ENCODE measurements at regions not wholly inside any gene's neighbourhood (a gene's known extent, or its start where the extent isn't known, plus 50 kb on each side); places are given as distances from the start of the nearest gene placed in this dataset.

DNA sequence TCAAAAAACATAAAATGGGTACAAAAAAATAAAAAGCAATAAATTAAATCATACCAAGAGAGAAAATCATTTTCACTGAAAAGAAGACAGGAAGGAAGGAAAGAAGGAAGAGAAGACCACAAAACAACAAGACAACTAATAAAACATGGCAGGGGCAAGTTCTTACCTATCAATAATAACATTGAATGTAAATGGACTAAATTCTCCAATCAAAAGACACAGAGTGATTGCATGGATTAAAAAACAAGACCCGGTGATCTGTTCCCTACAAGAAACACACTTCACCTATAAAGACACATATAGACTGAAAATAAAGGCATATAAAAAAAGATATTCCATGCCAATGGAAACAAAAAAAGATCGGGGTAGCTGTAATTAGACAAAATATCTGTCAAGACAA is 82.6 kb upstream of the CERS6 start:
- 96% methylated on average over 2 of the region's 2 CpGs for WGBS
- DNase-seq (ENCODE audit: extremely low spot score) = no peak
- no peaks in the 10 kb centered on the region for H3K4me1 ChIP-seq (ENCODE audit: insufficient read depth)

DNA sequence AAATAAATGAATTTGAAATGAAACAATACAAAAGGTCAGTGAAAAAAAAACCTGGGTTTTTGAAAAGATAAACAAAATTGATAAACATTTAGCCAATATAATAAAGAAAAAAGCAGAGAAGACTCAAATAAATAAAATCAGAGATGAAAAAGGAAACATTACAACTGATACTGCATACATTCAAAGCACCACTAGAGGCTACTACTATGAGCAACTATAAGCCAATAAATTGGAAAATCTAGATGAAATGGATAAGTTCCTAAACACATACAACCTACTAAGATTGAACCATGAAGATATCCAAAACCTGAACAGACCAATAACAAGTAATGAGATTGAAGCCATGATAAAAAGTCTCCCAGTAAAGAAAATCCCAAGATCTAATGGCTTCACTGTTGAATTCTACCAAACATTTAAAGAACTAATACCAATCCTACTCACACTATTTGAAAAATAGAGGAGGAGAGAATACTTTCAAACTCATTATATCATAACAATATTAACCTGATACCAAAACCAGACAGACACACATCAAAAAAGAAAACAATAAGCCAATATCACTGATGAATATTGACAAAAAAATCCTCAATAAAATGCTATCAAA is 80.8 kb upstream of the CERS6 start:
- Histone ChIP-seq H3K27ac (ENCODE audit: low read depth) (no peak overlapping the region), H3K36me3 (ENCODE audit: insufficient read depth) (no peaks in the 10 kb centered on the region), H3K4me3 (ENCODE audit: low read depth, low read length) (no peak overlapping the region), H3K4me1 (ENCODE audit: insufficient read depth) (no peaks in the 10 kb centered on the region)
- DNase-seq (ENCODE audit: extremely low spot score) = no peak

More for the DNA sequence above, 82.6 kb upstream of the CERS6 start:
- H3K36me3 ChIP-seq (ENCODE audit: insufficient read depth) = no peaks in the 10 kb centered on the region
- H3K27ac ChIP-seq (ENCODE audit: low read depth) = no peak overlapping the region
- H3K4me3 ChIP-seq (ENCODE audit: low read depth, low read length) = no peak overlapping the region

DNA sequence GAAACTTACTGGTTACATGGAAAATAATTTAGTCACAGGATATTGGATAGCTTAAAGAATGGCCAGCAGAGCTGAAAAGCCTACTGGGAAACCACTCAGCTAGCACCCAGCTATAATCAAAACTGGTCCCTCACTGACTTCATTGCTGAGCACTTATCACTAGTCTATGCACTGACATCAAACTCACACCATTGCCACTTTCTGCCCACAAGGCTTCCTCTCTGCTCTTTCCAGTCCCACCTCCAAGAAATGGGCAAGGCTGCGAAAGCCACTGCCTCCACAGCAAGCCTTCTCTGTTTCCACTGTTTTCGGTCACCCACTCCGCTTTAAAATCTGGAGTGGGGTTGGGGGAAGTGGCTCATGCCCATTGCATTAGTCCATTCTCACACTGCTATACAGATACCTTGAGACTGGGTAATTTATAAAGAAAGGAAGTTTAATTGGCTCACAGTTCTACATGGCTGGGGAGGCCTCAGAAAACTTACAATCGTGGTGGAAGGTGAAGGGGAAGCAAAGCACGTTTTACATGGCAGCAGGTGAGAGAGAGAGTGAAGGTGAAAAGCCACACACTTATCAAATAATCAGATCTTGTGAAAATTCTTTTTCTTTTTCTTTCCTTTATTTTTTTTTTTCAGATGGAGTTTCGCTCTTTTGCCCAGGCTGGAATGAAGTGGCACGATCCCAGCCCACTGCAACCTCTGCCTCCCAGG is 77.0 kb upstream of the CERS6 start:
- 93% methylated on average over 7 of the region's 7 CpGs for WGBS

DNA sequence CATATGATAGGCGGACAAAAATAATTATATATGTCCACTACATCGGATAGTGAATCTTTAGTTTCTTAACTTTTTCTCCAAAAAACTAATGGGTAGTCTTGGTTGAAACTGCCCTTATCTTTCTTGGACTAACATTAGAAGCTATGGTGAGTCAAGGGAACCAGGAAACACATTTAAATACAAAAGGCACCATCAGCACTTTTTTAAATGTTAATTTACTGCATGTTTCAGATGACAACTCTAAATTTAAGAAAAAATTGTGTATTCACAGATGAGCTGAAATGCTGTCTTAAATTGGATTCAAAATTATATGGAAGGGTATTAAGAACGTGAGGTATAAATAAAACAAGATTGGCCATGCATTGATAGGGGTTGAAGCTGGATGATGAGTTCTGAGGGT is 75.6 kb upstream of the CERS6 start:
- Histone ChIP-seq H3K4me1 (ENCODE audit: insufficient read depth) (no peaks in the 10 kb centered on the region), H3K27ac (ENCODE audit: low read depth) (no peak overlapping the region), H3K4me3 (ENCODE audit: low read depth, low read length) (no peak overlapping the region), H3K36me3 (ENCODE audit: insufficient read depth) (no peaks in the 10 kb centered on the region)
- no peak for DNase-seq (ENCODE audit: extremely low spot score)
- WGBS = 96% methylated on average over 3 of the region's 3 CpGs

More for the DNA sequence above, 77.0 kb upstream of the CERS6 start:
- H3K36me3 ChIP-seq (ENCODE audit: insufficient read depth) = no peaks in the 10 kb centered on the region
- no peak for DNase-seq (ENCODE audit: extremely low spot score)
- H3K27ac ChIP-seq (ENCODE audit: low read depth) = no peak overlapping the region
- H3K4me1 ChIP-seq (ENCODE audit: insufficient read depth) = no peaks in the 10 kb centered on the region
- H3K4me3 ChIP-seq (ENCODE audit: low read depth, low read length) = no peak overlapping the region

DNA sequence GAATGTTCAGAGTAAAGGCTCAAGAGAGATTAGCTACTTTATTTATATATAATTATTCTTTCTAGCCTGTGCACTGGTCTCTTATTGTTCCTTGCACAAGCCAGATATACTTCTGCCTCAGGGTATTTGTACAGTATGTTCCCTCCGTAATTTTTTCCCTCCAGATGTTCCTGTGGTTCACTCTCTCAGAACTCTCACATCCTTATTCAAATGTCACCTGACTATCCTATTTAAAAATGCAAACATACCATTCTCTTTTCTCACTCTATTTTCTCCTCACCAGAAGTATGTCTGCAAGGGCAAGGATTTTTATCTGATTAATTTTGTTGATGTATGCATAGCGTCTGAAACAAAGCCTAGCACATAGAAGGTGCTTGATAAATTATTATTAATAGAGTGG is 64.0 kb upstream of the CERS6 start:
- H3K27ac ChIP-seq (ENCODE audit: low read depth) = no peak overlapping the region
- 57% methylated on average over 2 of the region's 2 CpGs for WGBS
- H3K4me1 ChIP-seq (ENCODE audit: insufficient read depth) = no peaks in the 10 kb centered on the region
- H3K36me3 ChIP-seq (ENCODE audit: insufficient read depth) = no peaks in the 10 kb centered on the region
- H3K4me3 ChIP-seq (ENCODE audit: low read depth, low read length) = no peak overlapping the region
- no peak for DNase-seq (ENCODE audit: extremely low spot score)

DNA sequence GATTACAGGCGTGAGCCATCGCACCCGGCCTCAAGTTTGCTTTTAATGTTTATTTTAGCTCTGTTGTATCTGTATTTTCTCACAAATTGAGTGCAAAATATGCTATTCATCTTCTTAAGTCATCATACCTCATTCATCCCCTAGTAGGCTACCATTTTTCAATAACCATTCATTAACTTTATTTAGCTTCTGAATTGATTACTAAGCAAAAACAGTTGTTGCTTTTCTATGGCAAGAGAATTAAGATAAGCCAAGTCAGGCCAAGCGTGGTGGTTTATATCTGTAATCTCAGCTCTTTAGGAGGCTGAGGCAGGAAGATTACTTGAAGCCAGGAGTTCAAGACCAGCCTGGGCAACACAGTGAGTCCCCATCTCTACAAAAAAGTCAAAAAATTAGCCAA is 63.3 kb upstream of the CERS6 start:
- no peak overlapping the region for H3K27ac ChIP-seq (ENCODE audit: low read depth)
- no peaks in the 10 kb centered on the region for H3K4me1 ChIP-seq (ENCODE audit: insufficient read depth)
- no peaks in the 10 kb centered on the region for H3K36me3 ChIP-seq (ENCODE audit: insufficient read depth)
- 90% methylated on average over 4 of the region's 4 CpGs for WGBS
- DNase-seq (ENCODE audit: extremely low spot score) = no peak
- no peak overlapping the region for H3K4me3 ChIP-seq (ENCODE audit: low read depth, low read length)

DNA sequence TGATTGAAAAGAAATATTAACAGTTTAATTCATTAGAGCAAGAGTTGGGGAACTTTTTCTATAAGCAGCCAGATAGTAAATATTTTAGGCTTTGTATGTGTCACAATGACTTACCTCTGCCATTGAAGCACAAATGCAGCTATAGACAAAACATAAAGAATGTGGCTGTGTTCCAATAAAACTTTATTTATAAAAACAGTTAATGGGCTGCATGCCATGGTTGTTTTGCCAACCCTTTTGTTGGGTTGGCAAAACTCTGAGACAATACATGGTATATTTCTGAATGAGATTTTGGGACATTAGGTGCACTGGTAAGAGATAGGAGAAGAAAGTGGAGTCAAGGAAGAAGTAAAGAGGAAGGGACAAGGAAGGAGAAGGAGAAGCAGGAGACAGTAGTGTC is 61.8 kb upstream of the CERS6 start:
- H3K4me3 ChIP-seq (ENCODE audit: low read depth, low read length) = no peak overlapping the region
- DNase-seq (ENCODE audit: extremely low spot score) = no peak
- H3K4me1 ChIP-seq (ENCODE audit: insufficient read depth) = no peaks in the 10 kb centered on the region

DNA sequence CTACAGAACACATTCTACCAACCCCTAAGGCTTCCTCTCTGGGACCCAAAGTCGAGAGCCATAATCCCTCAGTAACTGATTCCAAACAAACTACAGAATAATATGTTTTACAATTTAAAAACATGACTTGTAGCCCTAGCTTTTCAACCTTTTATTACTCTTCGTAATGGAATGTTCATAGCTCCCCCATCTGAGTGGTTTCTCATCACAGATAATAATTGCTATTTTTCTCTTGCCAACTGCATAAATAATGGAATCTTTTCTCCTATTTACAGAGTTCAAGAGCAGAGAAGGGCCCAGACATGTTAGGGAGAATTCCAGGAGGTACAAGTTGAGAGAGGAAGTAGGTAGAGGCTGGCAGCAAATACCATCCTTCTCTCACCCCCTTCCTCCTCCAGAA is 59.9 kb upstream of the CERS6 start:
- no peak overlapping the region for H3K4me3 ChIP-seq (ENCODE audit: low read depth, low read length)
- H3K27ac ChIP-seq (ENCODE audit: low read depth) = no peak overlapping the region
- no peaks in the 10 kb centered on the region for H3K36me3 ChIP-seq (ENCODE audit: insufficient read depth)
- H3K4me1 ChIP-seq (ENCODE audit: insufficient read depth) = no peaks in the 10 kb centered on the region
- WGBS = 43% methylated on average over 2 of the region's 2 CpGs
- no peak for DNase-seq (ENCODE audit: extremely low spot score)

More for the DNA sequence above, 61.8 kb upstream of the CERS6 start:
- no peak overlapping the region for H3K27ac ChIP-seq (ENCODE audit: low read depth)
- H3K36me3 ChIP-seq (ENCODE audit: insufficient read depth) = no peaks in the 10 kb centered on the region

DNA sequence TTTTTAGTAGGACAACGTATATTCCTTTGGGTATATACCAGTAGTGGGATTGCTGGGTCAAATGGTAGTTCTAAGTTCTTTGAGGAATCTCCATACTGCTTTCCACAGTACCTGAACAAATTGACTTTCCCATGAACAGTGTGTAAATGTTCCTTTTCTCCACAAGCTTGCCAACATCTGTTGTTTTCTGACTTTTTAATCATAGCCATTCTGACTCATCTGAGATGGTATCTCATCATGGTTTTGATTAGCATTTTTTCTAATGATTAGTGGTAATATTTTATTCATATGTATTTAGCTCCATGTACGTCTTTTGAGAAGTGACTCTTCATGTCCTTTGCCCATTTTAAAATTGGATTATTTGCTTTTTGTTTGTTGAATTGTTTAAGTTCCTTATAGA is 58.4 kb upstream of the CERS6 start:
- Histone ChIP-seq H3K27ac (ENCODE audit: low read depth) (no peak overlapping the region), H3K4me1 (ENCODE audit: insufficient read depth) (no peaks in the 10 kb centered on the region), H3K4me3 (ENCODE audit: low read depth, low read length) (no peak overlapping the region), H3K36me3 (ENCODE audit: insufficient read depth) (no peaks in the 10 kb centered on the region)
- DNase-seq (ENCODE audit: extremely low spot score) = no peak
- WGBS = 95% methylated on average over 2 of the region's 2 CpGs

DNA sequence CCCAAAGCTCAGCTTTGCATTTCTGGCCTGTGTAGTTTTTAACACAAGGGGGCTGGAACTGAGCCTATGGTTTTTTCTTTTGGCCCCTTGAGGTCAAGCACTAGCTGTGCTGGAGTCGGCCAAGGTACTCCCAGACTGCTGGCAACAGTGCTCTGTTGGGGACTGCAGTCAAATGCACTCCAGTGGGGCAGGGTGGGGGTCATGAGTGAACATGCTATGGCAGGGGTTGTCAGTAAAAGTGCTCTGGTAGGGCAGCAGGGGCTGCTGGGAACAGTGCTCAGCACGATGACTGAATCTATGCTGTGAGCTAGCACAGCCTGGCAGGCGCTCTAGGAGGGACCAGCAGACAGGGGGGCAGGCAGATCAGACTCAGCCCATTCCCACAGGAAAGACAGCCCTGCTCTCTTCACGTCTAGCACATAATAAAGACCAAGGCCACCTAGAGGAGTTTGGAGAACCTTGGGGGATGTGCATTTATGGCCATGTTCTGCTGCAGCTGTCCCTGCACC is 55.0 kb upstream of the CERS6 start:
- 73% methylated on average over 4 of the region's 4 CpGs for WGBS
- no peaks in the 10 kb centered on the region for H3K4me1 ChIP-seq (ENCODE audit: insufficient read depth)
- no peak for DNase-seq (ENCODE audit: extremely low spot score)
- H3K27ac ChIP-seq (ENCODE audit: low read depth) = no peak overlapping the region
- H3K4me3 ChIP-seq (ENCODE audit: low read depth, low read length) = no peak overlapping the region
- no peaks in the 10 kb centered on the region for H3K36me3 ChIP-seq (ENCODE audit: insufficient read depth)

DNA sequence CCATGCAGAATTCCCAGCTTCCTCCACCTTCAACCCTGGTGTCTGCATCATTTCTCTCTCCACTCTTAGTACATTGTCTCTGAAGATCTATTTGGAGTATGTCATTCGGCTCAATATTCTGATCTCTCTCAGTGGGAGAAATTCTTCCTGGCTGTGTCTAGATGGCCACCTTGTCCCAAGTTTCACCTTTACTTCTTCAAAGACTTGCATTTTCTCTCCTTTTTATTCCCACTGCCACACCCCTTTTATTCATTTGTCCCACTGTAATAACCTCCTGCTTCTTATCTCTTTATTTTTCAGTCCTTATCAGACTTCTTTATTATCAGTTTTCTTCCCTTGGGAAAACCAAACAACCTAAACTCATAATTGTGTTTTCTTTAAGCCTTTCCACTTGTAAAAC is 54.3 kb upstream of the CERS6 start:
- Histone ChIP-seq H3K4me3 (ENCODE audit: low read depth, low read length) (no peak overlapping the region), H3K27ac (ENCODE audit: low read depth) (no peak overlapping the region), H3K4me1 (ENCODE audit: insufficient read depth) (no peaks in the 10 kb centered on the region), H3K36me3 (ENCODE audit: insufficient read depth) (no peaks in the 10 kb centered on the region)
- DNase-seq (ENCODE audit: extremely low spot score) = no peak
- 72% methylated on average over 1 of the region's 1 CpG for WGBS

DNA sequence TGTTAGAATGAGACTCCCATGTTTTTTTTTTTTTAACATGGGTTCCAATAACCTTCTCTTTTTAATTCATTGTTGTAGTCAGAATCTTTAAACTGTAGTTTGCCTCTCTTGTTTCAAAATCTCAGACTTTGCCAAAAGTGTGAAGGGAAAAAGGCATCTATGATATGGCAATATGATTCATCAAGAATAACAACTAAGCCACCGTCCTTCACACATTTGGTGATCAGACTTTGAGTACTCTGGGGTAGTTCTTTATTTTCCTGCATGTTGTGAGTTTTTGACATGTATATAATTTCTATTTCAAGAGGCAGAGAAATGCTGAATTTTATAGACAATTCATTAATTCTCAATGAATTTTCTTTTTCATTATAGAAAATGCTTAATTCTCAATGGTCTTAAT is 53.5 kb upstream of the CERS6 start:
- DNase-seq (ENCODE audit: extremely low spot score) = no peak
- Histone ChIP-seq H3K36me3 (ENCODE audit: insufficient read depth) (no peaks in the 10 kb centered on the region), H3K4me1 (ENCODE audit: insufficient read depth) (no peaks in the 10 kb centered on the region), H3K4me3 (ENCODE audit: low read depth, low read length) (no peak overlapping the region), H3K27ac (ENCODE audit: low read depth) (no peak overlapping the region)
- 87% methylated on average over 1 of the region's 1 CpG for WGBS

DNA sequence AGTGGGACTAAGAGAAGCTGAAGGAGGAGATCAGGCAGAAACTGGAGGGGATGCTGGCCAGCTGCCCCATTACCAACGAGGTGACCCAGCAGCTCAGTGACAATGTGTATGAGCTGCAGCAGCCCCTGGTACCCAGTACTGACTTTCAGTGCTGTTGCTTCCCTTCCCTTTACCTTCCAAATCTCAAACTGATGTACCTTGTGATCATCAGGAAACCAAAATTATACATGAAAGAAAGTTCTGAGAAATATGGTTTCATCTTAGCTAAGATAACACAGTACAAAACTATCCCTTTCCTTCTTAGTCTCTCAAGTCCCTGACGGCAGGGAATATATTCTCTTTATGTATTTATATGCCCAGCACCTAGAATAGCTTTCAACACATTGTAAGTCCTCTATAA is 52.3 kb upstream of the CERS6 start:
- no peak for DNase-seq (ENCODE audit: extremely low spot score)
- Histone ChIP-seq H3K4me1 (ENCODE audit: insufficient read depth) (no peaks in the 10 kb centered on the region), H3K27ac (ENCODE audit: low read depth) (no peak overlapping the region), H3K4me3 (ENCODE audit: low read depth, low read length) (no peak overlapping the region), H3K36me3 (ENCODE audit: insufficient read depth) (no peaks in the 10 kb centered on the region)
- WGBS = 73% methylated on average over 2 of the region's 2 CpGs

DNA sequence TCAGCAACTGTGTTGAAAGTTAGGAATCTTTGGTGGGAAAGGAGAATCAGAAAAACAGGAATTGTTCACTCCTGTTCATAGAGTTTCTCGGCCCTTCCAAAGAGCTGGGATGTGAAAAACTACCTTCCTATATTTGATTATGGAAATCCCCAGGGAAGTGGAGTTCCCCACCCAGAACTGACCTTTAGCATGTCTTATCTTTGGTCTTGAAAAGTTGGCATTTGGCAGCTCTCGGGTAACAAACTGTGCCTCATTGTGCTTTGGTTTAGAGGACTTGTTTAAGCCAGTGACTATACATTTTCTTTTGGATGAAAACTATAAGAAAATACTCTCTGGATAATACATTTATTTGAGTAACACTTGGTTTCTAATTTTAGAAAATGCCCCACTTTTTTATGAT is 51.3 kb upstream of the CERS6 start:
- no peak overlapping the region for H3K27ac ChIP-seq (ENCODE audit: low read depth)
- H3K4me3 ChIP-seq (ENCODE audit: low read depth, low read length) = no peak overlapping the region
- H3K36me3 ChIP-seq (ENCODE audit: insufficient read depth) = no peaks in the 10 kb centered on the region
- DNase-seq (ENCODE audit: extremely low spot score) = no peak
- WGBS = 70% methylated on average over 2 of the region's 2 CpGs
- no peaks in the 10 kb centered on the region for H3K4me1 ChIP-seq (ENCODE audit: insufficient read depth)
